NCI-H2081 (cell line): ENCODE measurements at regions not wholly inside any gene's neighbourhood (a gene's known extent, or its start where the extent isn't known, plus 50 kb on each side); places are given as distances from the start of the nearest gene placed in this dataset.
"Not testable (repeated sequence)": the region's sequence is repeated elsewhere in the genome, so short reads cannot be mapped to it uniquely, and the experiment has no call there.

Experiments used
- DNase-seq, 2 experiments: peaks; one replicate each; lab custom pipeline; 2025; lab: John Stamatoyannopoulos, UW

GRCh38 chr1:116298213-116298579 is 74.8 kb upstream of the ATP1A1 start:
- DNase-seq: not testable (repeated sequence)

- DNase-seq: no peak
These were observed 74.3 kb upstream of the ATP1A1 start for GRCh38 chr1:116298746-116299145.

GRCh38 chr1:116299248-116299647 is 73.8 kb upstream of the ATP1A1 start:
- no peak for DNase-seq

DNA sequence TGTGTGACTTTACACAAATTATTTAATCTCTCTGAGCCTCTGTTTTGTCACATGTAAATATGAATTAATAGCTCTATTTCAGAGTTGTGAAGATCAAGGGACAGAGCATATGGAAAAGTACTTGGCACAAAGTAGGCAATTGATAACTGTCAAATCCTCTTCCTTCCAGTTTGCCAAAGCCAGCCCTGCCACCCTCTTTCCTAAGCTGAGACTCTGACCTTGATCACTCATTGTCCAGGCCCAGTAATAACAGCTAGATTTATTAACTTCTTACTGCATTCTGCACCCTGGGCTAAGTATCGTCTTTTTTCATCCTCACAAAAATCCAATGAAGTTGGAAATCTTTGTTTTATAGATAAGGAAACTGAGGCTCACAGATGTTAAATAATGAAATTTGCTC is 70.8 kb upstream of the ATP1A1 start:
- DNase-seq: no peak

DNA sequence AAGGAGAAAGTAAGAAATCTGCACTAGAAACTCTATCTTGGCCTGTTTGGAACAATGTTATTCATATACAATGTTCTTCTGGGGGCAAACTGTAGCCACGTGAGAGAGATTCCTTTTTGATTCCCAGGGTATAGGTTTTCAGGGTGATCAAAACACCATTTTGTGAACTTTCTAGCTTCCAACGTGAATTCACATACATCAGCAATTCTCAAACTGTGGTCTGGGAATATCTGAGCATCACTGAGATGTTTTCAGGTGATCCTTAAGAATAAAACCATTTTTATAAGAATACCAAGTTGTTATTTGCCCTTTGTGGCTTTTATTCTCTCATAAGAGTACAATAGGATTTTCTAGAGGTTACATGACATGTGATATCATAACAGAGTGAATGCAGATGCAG is 66.9 kb upstream of the ATP1A1 start:
- DNase-seq: no peak

DNA sequence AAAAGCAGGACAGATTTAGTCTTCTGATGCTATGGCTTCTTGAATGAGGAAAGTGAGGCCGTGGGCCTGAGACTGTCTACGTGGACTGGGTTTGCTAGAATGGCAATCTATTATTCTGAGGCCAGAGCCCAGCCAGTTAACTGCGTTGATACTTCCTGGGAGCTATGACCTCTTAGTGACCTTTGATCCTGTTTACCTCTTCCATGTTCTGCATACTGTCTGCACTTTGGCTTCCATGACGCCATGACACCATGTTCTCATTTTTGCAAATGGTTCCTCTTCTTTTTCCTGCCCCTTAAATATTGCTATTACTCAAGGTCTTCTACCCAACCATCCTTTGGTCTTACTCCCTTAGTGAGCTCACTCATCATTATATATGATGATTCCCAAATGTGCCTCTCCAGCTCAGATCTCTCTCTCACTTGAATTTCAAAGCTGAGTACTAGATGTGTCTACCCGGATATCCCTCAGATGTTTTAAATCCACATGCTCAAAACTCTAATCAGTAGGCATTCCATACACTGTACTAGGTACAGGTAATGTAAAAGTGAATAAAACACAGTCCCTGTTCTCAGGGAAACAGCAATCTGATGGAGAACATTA is 66.1 kb upstream of the ATP1A1 start:
- DNase-seq: no peak

DNA sequence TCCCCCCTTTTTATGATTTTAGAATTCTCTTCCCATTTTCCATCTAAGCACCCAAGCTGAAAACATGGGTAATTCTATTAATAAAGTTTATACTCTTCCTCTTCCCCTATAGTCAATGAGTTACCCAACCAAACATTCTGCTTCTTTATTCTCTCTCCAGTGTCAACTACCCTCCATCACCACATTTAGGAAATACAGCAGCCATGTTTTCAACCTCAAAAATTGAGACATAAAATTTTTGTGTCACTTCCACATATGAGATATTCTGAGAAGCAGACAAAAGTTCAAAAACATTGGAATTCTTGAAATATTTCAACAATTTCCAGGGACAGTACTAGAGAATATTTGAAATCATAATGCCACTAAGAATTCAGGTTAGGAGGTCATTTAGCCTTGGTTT is 64.8 kb upstream of the ATP1A1 start:
- no peak for DNase-seq

DNA sequence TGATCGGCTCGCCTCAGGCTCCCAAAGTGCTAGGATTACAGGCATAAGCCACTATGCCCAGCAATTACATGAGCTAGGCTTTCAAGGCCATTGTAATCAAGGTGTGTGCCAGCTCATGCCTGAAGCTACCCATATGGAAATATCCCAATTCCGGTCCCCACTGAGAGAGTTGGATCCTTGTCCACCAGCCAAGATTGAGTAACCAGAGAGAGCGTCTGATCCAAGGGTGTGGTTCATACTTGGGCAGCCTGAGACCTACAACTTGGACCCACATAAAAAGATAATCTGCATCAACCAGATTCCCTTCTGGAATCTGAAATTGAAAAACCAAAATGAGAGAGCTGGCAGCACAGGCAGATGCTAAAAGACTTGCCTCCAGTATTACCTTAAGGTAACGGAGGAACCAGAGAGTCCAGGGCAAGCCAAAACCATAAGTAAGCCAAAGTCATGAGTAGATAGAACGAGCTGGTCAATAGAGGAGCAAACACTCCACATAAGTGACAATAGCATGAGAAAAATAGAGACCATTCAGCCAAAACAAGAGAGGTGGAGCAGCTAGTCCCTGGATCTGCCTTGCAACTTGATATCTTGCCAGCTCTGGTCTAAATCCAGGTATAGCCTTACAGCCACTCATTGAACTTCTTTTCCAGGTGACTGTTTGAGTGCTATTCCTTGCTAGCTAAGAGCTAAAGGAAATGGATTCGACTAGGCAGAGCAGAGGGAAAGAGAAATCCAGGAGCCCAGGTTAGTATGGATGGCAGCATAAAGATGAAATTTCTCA is 63.8 kb upstream of the ATP1A1 start:
- peak in 1 of 2 experiments; percentile 7 for DNase-seq

DNA sequence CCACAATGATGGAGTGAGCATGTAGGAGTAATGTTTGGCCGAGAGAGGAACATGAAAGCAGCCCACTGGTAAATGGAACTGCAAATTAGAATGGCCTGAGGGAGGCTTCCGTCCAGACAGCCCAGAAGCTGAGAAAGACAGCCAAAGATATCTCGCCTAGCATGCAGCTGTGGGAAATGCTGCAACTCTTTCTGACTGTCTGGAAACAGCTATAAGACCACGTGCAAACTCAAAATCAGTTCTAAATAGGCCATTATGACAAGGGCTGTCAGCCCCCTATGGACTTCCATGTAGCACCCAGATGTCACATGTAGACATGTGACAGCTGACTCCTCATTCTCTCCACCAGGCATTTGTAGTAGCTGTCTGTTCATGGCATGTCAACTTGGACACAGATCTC is 62.9 kb upstream of the ATP1A1 start:
- no peak for DNase-seq

DNA sequence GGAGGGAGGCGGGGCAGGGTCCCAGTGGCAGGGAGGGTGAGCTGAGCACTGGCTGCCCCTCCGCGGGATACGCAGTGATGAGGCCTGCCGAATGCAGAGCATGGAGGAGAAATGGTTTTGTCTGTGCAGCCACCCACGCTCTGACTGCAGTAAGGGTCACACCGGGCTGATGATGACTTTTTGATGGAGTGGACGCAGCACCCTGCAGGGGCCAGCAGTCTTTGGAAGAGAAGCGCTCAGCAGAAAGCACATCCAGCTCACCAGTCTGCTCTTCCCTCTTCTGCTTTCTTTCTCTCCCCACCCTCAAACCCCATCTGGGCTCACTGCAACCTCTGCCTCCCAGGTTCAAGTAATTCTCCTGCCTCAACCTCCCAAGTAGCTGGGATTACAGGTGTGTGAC is 61.9 kb upstream of the ATP1A1 start:
- DNase-seq: no peak

DNA sequence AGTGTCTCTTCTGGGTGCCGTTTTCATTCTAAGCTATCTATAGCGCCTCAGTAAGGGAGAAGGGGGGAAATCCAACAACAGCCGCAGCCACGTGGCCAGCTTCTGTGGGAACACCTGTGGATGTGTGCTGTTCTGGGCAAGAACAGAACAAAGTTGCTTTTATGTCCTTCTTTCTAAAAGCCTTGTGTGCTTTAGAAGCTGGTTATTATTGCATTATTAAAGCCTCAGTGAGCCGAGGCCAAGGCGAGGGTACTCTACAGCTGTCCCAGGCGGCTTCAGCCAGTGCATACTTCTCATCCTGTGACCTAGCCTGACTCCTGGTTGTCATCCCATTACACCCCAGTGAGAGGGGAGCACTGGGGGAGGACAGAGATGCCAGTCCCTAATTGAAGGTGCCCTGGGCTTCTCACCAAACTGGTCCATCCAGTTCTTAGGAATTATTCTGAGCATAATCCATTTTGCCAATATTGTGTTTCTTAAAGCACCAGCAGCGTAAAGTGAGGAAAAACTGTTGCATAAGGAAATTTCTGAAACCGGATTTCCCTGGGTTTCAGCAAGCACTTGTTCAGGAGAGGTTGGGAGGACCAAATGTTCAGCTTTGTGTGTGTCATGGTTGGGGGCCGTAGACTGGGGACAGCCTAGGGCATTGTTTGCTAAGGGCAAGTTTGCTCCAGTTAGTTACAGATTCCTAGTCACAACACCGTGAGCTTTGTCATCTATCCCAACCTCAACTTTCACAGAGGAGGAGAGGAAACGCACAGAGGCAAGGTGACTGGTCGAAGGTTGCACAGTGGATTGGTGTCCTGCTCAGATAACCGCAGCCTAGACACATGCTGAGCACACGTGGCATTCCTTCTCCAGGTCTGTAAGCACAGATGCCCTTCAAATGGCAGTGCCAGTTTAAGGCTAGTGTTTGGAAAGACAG is 61.0 kb upstream of the ATP1A1 start:
- DNase-seq: peak; percentile 24 to 58

- no peak for DNase-seq
These were observed 60.4 kb upstream of the ATP1A1 start for GRCh38 chr1:116312681-116313069.

DNA sequence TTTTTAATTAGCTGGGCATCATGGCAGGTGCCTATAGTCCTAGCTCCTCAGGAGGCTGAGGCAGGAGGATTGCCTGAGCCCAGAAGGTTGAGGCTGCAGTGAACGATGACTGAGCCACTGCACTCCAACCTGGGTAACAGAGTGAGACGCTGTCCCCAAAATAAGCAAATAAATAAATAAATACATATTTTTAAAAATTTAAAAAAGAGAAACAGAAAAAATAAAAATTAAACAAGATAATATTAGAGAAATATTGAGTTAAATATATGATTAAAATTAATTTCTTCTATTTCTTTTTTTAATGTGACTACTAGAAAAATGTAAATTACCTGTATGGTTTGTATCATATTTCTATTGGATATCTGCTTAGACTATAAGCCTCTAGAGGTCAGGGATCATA is 59.3 kb upstream of the ATP1A1 start:
- DNase-seq: no peak

DNA sequence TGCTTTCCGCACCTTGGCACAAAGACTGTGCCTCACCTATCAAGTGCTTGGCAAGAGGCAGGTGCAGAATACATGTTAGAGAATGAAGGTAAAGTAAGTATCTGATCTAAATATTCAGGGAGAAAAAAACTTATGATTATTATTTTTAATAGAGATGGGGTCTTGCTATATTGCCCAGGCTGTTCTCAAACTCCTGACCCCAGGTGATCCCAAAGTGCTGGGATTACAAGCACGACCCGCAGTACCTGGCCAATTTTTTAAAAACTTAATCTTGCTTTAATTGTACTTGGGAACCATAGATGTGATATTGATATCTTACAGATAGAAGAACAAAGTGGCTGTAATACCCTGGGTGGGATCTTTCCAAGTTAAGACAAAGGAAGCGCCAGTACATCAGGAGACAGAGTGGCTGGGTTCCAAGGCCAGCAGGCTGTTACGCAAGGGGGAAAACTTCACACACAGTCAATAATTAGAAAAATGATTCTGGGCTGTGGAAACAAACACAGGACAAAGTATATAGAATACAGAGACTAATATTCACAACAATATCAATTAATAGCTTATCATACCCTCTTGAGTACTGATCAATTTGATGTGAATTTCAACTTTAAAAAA is 58.6 kb upstream of the ATP1A1 start:
- DNase-seq: no peak

GRCh38 chr1:116316373-116316772 is 56.7 kb upstream of the ATP1A1 start:
- no peak for DNase-seq

GRCh38 chr1:116318897-116319296 is 54.1 kb upstream of the ATP1A1 start:
- no peak for DNase-seq

DNA sequence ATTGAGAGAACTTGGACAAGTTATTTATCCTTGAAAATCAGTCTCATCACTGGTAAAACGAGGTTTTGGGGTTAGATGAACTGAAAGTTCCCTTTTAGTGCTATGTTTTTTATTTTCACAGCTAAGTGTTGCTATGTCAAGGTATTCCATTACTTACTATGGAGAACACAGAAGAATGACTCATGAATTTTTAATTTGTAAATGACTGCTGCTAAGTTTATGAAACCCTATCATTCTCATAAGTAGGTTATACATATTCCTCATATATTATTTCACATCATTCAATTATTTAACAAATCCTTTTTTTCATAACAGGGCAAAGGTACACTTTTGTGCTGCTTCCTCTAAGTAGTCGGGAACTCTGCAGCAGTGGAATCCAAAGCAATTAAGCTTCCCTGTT is 52.2 kb upstream of the ATP1A1 start:
- no peak for DNase-seq

DNA sequence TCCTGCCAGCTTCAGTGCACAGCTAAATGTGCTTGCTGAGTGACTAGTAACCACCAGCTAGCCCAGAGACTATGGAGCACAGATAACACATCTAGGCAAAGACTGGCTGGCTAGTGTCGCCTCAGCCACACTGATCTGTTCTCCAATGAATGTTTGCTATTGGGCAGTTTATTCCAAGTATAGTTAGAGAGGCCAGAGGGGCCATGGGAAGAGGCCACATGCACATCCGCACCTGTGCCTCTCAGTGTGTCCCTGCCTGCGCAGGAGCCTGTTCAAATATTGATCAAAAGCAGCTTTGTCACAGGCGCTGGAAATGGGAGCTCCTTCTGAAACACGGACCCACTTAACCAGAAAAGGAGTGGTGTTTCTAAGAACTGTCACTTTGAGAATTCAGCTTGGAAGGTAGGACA is 51.3 kb upstream of the ATP1A1 start:
- peak; percentile 12 to 53 for DNase-seq

DNA sequence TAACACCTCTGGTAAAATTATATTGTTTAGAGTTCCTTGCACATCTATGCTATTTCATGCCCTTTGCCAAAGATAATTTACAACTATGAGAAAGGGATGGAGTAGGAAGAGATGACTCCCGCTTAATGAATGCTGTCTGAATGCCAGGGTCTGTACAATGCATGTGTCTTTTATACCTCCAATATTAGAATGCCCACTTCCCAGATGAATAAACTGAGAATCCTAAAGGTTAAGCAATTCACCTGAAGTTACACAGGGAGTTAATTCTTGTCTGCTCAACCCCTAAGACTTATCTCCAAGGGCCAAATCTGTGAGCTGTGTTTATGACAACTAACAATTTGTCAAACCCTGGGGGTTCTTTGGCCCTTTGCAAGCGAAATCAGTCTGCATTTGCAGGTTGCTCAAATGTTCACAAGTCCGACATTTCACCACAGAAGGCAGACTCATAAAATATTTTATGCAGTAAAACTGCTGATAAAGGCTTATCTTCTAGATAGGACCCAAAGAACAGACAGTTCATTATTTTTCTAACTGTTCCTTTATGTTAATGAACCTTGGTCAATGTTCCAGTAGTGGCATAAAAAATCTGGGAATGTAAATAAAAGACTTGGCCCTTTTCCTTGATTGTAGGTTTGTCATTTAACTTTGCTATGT is 50.2 kb upstream of the ATP1A1 start:
- no peak for DNase-seq
